Liver (tissue), 8 donors: ENCODE measurements at regions not wholly inside any gene's neighbourhood (a gene's known extent, or its start where the extent isn't known, plus 50 kb on each side); places are given as distances from the start of the nearest gene placed in this dataset.
"Not testable (repeated sequence)": the region's sequence is repeated elsewhere in the genome, so short reads cannot be mapped to it uniquely, and the experiment has no call there.

Experiments used
- DNase-seq: peaks from one replicate; pipeline ENCODE4 v3.0.0-alpha.2; 2017; ENCODE audit warnings: low spot score
- H3K27ac ChIP-seq, 2 donors: one replicate each; pipeline ENCODE4 v1.7.0; 2013; ENCODE audit warnings: inconsistent platforms in 2 of 2, low read length in 2 of 2, control low read depth in 1 of 2, low read depth in 1 of 2, mild to moderate bottlenecking in 1 of 2
- H3K27me3 ChIP-seq, 4 donors: one replicate each; pipeline versions ENCODE4 v1.6.1 to v1.7.0; 2013; ENCODE audit warnings: low read length in 3 of 4, inconsistent platforms in 1 of 4, mild to moderate bottlenecking in 1 of 4, moderate library complexity in 1 of 4; ENCODE audit not compliant: control insufficient read depth in 4 of 4, insufficient read depth in 4 of 4
- H3K36me3 ChIP-seq, 4 donors: one replicate each; pipeline versions ENCODE4 v1.6.1 to v1.7.0; 2013; ENCODE audit warnings: low read length in 3 of 4, mild to moderate bottlenecking in 3 of 4, low read depth in 1 of 4, moderate library complexity in 1 of 4; ENCODE audit not compliant: control insufficient read depth in 4 of 4, insufficient read depth in 3 of 4
- H3K4me1 ChIP-seq, 4 donors: one replicate each; pipeline versions ENCODE4 v1.6.1 to v1.7.0; 2013; ENCODE audit warnings: low read length in 3 of 4, mild to moderate bottlenecking in 3 of 4, moderate library complexity in 1 of 4; ENCODE audit not compliant: control insufficient read depth in 4 of 4, insufficient read depth in 4 of 4
- H3K4me3 ChIP-seq, 3 donors: one replicate each; pipeline versions ENCODE4 v1.6.1 to v1.7.0; 2013; ENCODE audit warnings: low read length in 3 of 3, control low read depth in 1 of 3, low read depth in 1 of 3, mild to moderate bottlenecking in 1 of 3
- H3K9ac ChIP-seq, 2 donors: one replicate each; pipeline ENCODE4 v1.7.0; 2013; ENCODE audit warnings: low read length in 2 of 2, mild to moderate bottlenecking in 2 of 2, moderate library complexity in 2 of 2, control low read depth in 1 of 2, low read depth in 1 of 2
- H3K9me3 ChIP-seq, 4 donors: one replicate each; pipeline versions ENCODE4 v1.6.1 to v1.7.0; 2013; ENCODE audit warnings: low read length in 3 of 4; ENCODE audit not compliant: control insufficient read depth in 4 of 4
- EGR1 ChIP-seq, 2 donors: IDR thresholded peaks; 2 replicates each; pipeline ENCODE4 v1.6.1; 2016 to 2018; ENCODE audit warnings: antibody characterized with exemption in 2 of 2, low read depth in 2 of 2
- FOXA1 ChIP-seq: IDR thresholded peaks from 2 replicates; pipeline ENCODE4 v1.6.1; 2016; ENCODE audit warnings: antibody characterized with exemption
- GABPA ChIP-seq, 2 donors: IDR thresholded peaks in 1 of 2; conservative IDR thresholded peaks in 1 of 2; 2 replicates each; pipeline ENCODE4 v1.6.1; 2016; ENCODE audit warnings: antibody characterized with exemption in 2 of 2, mild to moderate bottlenecking in 1 of 2, moderate library complexity in 1 of 2
- HNF4A ChIP-seq, 2 donors: conservative IDR thresholded peaks; 2 replicates each; pipeline ENCODE4 v1.6.1; 2016; ENCODE audit warnings: antibody characterized with exemption in 2 of 2, mild to moderate bottlenecking in 2 of 2
- HNF4G ChIP-seq: IDR thresholded peaks from 2 replicates; pipeline ENCODE4 v1.6.1; 2016; ENCODE audit warnings: antibody characterized with exemption
- JUND ChIP-seq, 2 donors: IDR thresholded peaks; 2 replicates each; pipeline ENCODE4 v1.6.1; 2016; ENCODE audit warnings: antibody characterized with exemption in 2 of 2
- MAX ChIP-seq: IDR thresholded peaks from 2 replicates; pipeline ENCODE4 v1.6.1; 2016; ENCODE audit warnings: antibody characterized with exemption
- NR2F2 ChIP-seq: IDR thresholded peaks from 2 replicates; pipeline ENCODE4 v1.6.1; 2016; ENCODE audit warnings: antibody characterized with exemption
- RAD21 ChIP-seq, 2 donors: IDR thresholded peaks; 2 replicates each; pipeline ENCODE4 v1.6.1; 2016; ENCODE audit warnings: antibody characterized with exemption in 2 of 2, mild to moderate bottlenecking in 2 of 2
- REST ChIP-seq: IDR thresholded peaks from 2 replicates; pipeline ENCODE4 v1.6.1; 2016; ENCODE audit warnings: antibody characterized with exemption, mild to moderate bottlenecking
- RXRA ChIP-seq, 2 donors: IDR thresholded peaks; 2 replicates each; pipeline ENCODE4 v1.6.1; 2017 to 2018; ENCODE audit warnings: antibody characterized with exemption in 2 of 2, mild to moderate bottlenecking in 1 of 2
- SP1 ChIP-seq: IDR thresholded peaks from 2 replicates; pipeline ENCODE4 v1.6.1; 2018; ENCODE audit warnings: antibody characterized with exemption, mild to moderate bottlenecking
- TAF1 ChIP-seq: conservative IDR thresholded peaks from 2 replicates; pipeline ENCODE4 v1.6.1; 2016; ENCODE audit warnings: antibody characterized with exemption, mild to moderate bottlenecking
- WGBS: extraction: QIAGEN DNeasy Blood & Tissue Kit; methylation state at CpG from one replicate; pipeline ENCODE4 v1.1.7; 2013; 5-methylcytosine and 5-hydroxymethylcytosine counted together
- TF ChIP-seq, protein P1 (sequence below): IDR thresholded peaks from 2 replicates; pipeline ENCODE4 v1.6.1; 2016; ENCODE audit warnings: antibody characterized with exemption
- TF ChIP-seq, protein P2 (sequence below): fragments of 150-350 bp; IDR thresholded peaks from 2 replicates; pipeline ENCODE4 v1.5.1; 2017; ENCODE audit warnings: improper control_type of control experiment, low read depth, low read length; ENCODE audit not compliant: missing input control
- donor health status: healthy.
- donor health status: healthy.
- donor health status: healthy.
- donor health status: healthy.
- donor health status: healthy.

DNA sequence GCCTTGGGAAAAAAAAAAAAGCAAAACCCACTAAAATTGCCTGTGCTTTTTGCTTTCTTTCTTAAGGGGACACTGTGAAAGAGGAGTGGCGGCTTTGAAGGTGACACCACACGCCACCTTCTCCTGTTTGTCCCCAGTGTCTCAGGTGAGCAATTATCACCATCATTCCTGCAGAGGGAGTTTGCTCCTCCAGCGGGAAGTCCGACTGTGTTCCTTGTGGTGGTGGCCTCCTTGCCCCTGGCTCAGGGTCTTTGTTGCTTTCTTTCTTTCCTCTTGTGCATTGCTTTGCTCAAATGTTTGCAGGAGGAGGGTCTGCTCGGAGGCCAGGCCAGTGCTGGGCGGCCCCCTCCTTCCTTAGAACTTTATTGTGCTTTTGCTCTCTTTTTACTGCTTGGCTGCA lies 164.3 kb upstream of the CXCR4 start:
- no peaks in the 10 kb centered on the region for H3K36me3 ChIP-seq
- DNase-seq = no peak
- H3K4me1 ChIP-seq = no peaks in the 10 kb centered on the region
- no peak overlapping the region for H3K9ac ChIP-seq
- no peaks in the 10 kb centered on the region for H3K9me3 ChIP-seq
- H3K27me3 ChIP-seq = peaks cover 0 to 3% (median 0%) of the 10 kb centered on the region in 4 donors
- 61% methylated on average over 6 of the region's 6 CpGs for WGBS
- no peak overlapping the region for H3K4me3 ChIP-seq
- no peak overlapping the region for H3K27ac ChIP-seq
- TF ChIP-seq JUND (IDR thresholded peaks at IDR 0.05) (no peak), MAX (no peak), RAD21 (IDR thresholded peaks at IDR 0.05) (no peak), HNF4G (no peak), RXRA (IDR thresholded peaks at IDR 0.05) (no peak), REST (no peak), EGR1 (IDR thresholded peaks at IDR 0.05; ENCODE audit: low read depth in 2 of 2) (no peak), GABPA (IDR thresholded peaks at IDR 0.05 in 1 of 2, conservative IDR thresholded peaks at IDR 0.05 in 1 of 2) (no peak), HNF4A (conservative IDR thresholded peaks at IDR 0.05) (no peak), NR2F2 (no peak), SP1 (no peak), TAF1 (no peak), FOXA1 (no peak)
- TF ChIP-seq, protein P1, sequence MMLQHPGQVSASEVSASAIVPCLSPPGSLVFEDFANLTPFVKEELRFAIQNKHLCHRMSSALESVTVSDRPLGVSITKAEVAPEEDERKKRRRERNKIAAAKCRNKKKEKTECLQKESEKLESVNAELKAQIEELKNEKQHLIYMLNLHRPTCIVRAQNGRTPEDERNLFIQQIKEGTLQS = no peak
- TF ChIP-seq, protein P2, sequence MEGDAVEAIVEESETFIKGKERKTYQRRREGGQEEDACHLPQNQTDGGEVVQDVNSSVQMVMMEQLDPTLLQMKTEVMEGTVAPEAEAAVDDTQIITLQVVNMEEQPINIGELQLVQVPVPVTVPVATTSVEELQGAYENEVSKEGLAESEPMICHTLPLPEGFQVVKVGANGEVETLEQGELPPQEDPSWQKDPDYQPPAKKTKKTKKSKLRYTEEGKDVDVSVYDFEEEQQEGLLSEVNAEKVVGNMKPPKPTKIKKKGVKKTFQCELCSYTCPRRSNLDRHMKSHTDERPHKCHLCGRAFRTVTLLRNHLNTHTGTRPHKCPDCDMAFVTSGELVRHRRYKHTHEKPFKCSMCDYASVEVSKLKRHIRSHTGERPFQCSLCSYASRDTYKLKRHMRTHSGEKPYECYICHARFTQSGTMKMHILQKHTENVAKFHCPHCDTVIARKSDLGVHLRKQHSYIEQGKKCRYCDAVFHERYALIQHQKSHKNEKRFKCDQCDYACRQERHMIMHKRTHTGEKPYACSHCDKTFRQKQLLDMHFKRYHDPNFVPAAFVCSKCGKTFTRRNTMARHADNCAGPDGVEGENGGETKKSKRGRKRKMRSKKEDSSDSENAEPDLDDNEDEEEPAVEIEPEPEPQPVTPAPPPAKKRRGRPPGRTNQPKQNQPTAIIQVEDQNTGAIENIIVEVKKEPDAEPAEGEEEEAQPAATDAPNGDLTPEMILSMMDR = no peak

- no peak overlapping the region for H3K4me3 ChIP-seq
- DNase-seq = no peak
- TF ChIP-seq EGR1 (IDR thresholded peaks at IDR 0.05; ENCODE audit: low read depth in 2 of 2) (no peak), NR2F2 (no peak), TAF1 (no peak), REST (no peak), JUND (IDR thresholded peaks at IDR 0.05) (no peak)
- no peaks in the 10 kb centered on the region for H3K4me1 ChIP-seq
- no peaks in the 10 kb centered on the region for H3K9me3 ChIP-seq
- no peak overlapping the region for H3K27ac ChIP-seq
- WGBS = 72% methylated on average over 17 of the region's 17 CpGs
- peaks cover 0 to 3% (median 0%) of the 10 kb centered on the region in 4 donors for H3K27me3 ChIP-seq
- no peak overlapping the region for H3K9ac ChIP-seq
- no peaks in the 10 kb centered on the region for H3K36me3 ChIP-seq
These were observed 163.5 kb upstream of the CXCR4 start for GRCh38 chr2:136281281-136282114.

GRCh38 chr2:136266346-136266745 lies 148.4 kb upstream of the CXCR4 start:
- not testable (repeated sequence) for H3K4me3 ChIP-seq, H3K27ac ChIP-seq, H3K27me3 ChIP-seq, DNase-seq, H3K36me3 ChIP-seq, H3K9ac ChIP-seq, H3K4me1 ChIP-seq
- peaks cover 0 to 12% (median 2%) of the 10 kb centered on the region in 4 donors for H3K9me3 ChIP-seq
- WGBS = 42% methylated on average over 4 of the region's 4 CpGs
